ENCODE measurements at regions not wholly inside any gene's neighbourhood (a gene's known extent, or its start where the extent isn't known, plus 50 kb on each side); places are given as distances from the start of the nearest gene placed in this dataset.

- Histone ChIP-seq H3K27ac (no peak overlapping the region), H3K27me3 (no peaks in the 10 kb centered on the region), H3K4me3 (no peak overlapping the region), H3K4me1 (peaks cover 0 to 25% (median 13%) of the 10 kb centered on the region in 4 donors), H3K9me3 (no peaks in the 10 kb centered on the region), H3K36me3 (no peaks in the 10 kb centered on the region)
- intact Hi-C loops (cut with DNase I; ENCODE audit: low total_unique reads), result no loop called here
- no peak for TF ChIP-seq CTCF (IDR thresholded peaks at IDR 0.05)
- no peak for DNase-seq
Measured at GRCh38 chr18:42157878-42158277, 202.8 kb downstream of the PIK3C3 start.

- Histone ChIP-seq H3K4me1 (peaks cover 0 to 25% (median 13%) of the 10 kb centered on the region in 4 donors), H3K4me3 (no peak overlapping the region), H3K27ac (no peak overlapping the region), H3K27me3 (no peaks in the 10 kb centered on the region), H3K9me3 (no peaks in the 10 kb centered on the region), H3K36me3 (no peaks in the 10 kb centered on the region)
- intact Hi-C loops (cut with DNase I; ENCODE audit: low total_unique reads), result no loop called here
- no peak for TF ChIP-seq CTCF (IDR thresholded peaks at IDR 0.05)
- DNase-seq, result no peak
Measured at GRCh38 chr18:42159146-42159545, 204.1 kb downstream of the PIK3C3 start.

GRCh38 chr18:42163321-42163720 is 208.3 kb downstream of the PIK3C3 start:
- no peak for TF ChIP-seq CTCF (IDR thresholded peaks at IDR 0.05)
- intact Hi-C loops (cut with DNase I; ENCODE audit: low total_unique reads), result no loop called here
- peaks cover 0 to under 1% (median 0%) of the 10 kb centered on the region in 4 donors for H3K4me1 ChIP-seq

GRCh38 chr18:42164556-42164955 is 209.5 kb downstream of the PIK3C3 start:
- no peaks in the 10 kb centered on the region for H3K4me1 ChIP-seq
- no peaks in the 10 kb centered on the region for H3K27me3 ChIP-seq
- no peak for TF ChIP-seq CTCF (IDR thresholded peaks at IDR 0.05)
- H3K9me3 ChIP-seq, result no peaks in the 10 kb centered on the region
- no peak overlapping the region for H3K4me3 ChIP-seq
- no peak for DNase-seq
- intact Hi-C loops (cut with DNase I; ENCODE audit: low total_unique reads), result no loop called here
- no peak overlapping the region for H3K27ac ChIP-seq
- H3K36me3 ChIP-seq, result no peaks in the 10 kb centered on the region

More at GRCh38 chr18:42163321-42163720, 208.3 kb downstream of the PIK3C3 start:
- Histone ChIP-seq H3K36me3 (no peaks in the 10 kb centered on the region), H3K27me3 (no peaks in the 10 kb centered on the region), H3K9me3 (no peaks in the 10 kb centered on the region), H3K27ac (no peak overlapping the region), H3K4me3 (no peak overlapping the region)
- no peak for DNase-seq

- no peak for TF ChIP-seq CTCF (IDR thresholded peaks at IDR 0.05)
- H3K4me3 ChIP-seq, result no peak overlapping the region
- H3K9me3 ChIP-seq, result no peaks in the 10 kb centered on the region
- DNase-seq, result no peak
- no peak overlapping the region for H3K27ac ChIP-seq
- intact Hi-C loops (cut with DNase I; ENCODE audit: low total_unique reads), result no loop called here
- no peaks in the 10 kb centered on the region for H3K4me1 ChIP-seq
- H3K27me3 ChIP-seq, result no peaks in the 10 kb centered on the region
- H3K36me3 ChIP-seq, result no peaks in the 10 kb centered on the region
Measured at GRCh38 chr18:42165922-42166513, 211.0 kb downstream of the PIK3C3 start.

GRCh38 chr18:42168487-42168886 is 213.5 kb downstream of the PIK3C3 start:
- no peaks in the 10 kb centered on the region for H3K9me3 ChIP-seq
- no peaks in the 10 kb centered on the region for H3K4me1 ChIP-seq
- no peak overlapping the region for H3K27ac ChIP-seq
- TF ChIP-seq CTCF (IDR thresholded peaks at IDR 0.05), result no peak
- H3K27me3 ChIP-seq, result no peaks in the 10 kb centered on the region
- no peak for DNase-seq
- H3K4me3 ChIP-seq, result no peak overlapping the region
- intact Hi-C loops (cut with DNase I; ENCODE audit: low total_unique reads), result no loop called here
- H3K36me3 ChIP-seq, result no peaks in the 10 kb centered on the region

All from tibial artery (tissue), 4 donors.